NT2/D1 (cell line): ENCODE measurements at regions not wholly inside any gene's neighbourhood (a gene's known extent, or its start where the extent isn't known, plus 50 kb on each side); places are given as distances from the start of the nearest gene placed in this dataset.

Source experiments
- YY1 ChIP-seq: IDR thresholded peaks from 2 replicates; pipeline ENCODE4 v1.6.1; 2011; ENCODE audit not compliant: insufficient read length, insufficient read depth
- ZNF274 ChIP-seq: IDR thresholded peaks from 2 replicates; pipeline ENCODE4 v1.6.1; 2011; ENCODE audit warnings: mild to moderate bottlenecking, low read depth, low read length

DNA sequence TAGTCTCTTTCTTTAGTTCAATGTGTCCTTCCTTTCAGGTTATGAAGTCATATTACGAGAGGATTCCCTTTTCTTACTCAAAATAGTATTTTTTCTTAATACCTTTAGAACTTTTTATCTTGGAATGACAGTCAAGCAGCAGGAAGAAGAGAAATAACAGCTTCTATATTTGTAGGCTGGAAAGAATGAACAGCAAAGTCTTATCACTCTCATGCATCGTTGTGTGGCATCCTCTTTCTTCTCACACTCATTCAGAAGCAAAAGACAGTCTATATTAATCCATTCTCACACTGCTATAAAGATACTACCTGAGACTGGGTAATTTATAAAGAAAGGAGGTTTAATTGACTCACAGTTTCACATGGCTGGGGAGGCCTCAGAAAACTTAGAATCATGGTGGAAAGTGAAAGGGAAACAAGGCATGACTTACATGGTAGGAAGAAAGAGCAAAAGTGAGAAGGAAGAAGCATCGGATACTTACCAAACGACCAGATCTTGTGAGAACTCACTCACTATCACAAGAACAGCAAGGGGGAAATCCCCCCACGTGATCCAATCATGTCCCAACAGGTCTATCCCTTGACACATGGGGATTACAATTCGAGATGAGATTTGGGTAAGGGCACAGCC is 1646.1 kb upstream of the CDH6 start:
- TF ChIP-seq ZNF274 (no peak), YY1 (no peak)
